K562 (cell line): ENCODE measurements at regions not wholly inside any gene's neighbourhood (a gene's known extent, or its start where the extent isn't known, plus 50 kb on each side); places are given as distances from the start of the nearest gene placed in this dataset.

Source experiments
- ATAC-seq: fragments of 200-7000 bp; cut with Tn5 transposase; 3 replicates; pipeline ENCODE4 v1.9.1; 2020; ENCODE audit warnings: moderate library complexity
- BruUV-seq: library from RNA; stranded (reverse); fragments of 400-500 nt; replicated peaks from 2 replicates; lab custom pipeline; 2021; lab: Mats Ljungman, UMichigan
- CTCF ChIA-PET: fragments of 300-600 bp; formaldehyde crosslinking; extraction: SDS; loops from one replicate; lab custom pipeline; 2021; ENCODE audit warnings: low intra/inter-chr PET ratio; lab: Yijun Ruan, JAX
- POLR2A ChIA-PET: fragments of 300-600, 350-650 bp; sonication (Branson Sonifier 250); formaldehyde crosslinking; extraction: SDS; loops from one replicate; lab custom pipeline; 2021; ENCODE audit warnings: antibody characterized with exemption, inconsistent platforms; lab: Yijun Ruan, JAX
- DNase-seq, 4 experiments: peaks; one replicate each; pipeline versions ENCODE4 v3.0.0 to v3.0.0-alpha.2; 2011 to 2018; ENCODE audit warnings: low spot score in 3 of 4, mixed read lengths in 3 of 4; ENCODE audit errors: extremely low read depth in 1 of 4
- FAIRE-seq: peaks from 2 replicates; lab custom pipeline; 2011; peaks lifted over from hg19 to GRCh38; lab: Jason Lieb, UNC
- H2AFZ ChIP-seq: 2 replicates; pipeline ENCODE4 v1.6.0; 2011; ENCODE audit warnings: low read depth, low read length, control low read depth, inconsistent platforms
- H3K27ac ChIP-seq: fragments of 200-600 bp; 3 replicates; pipeline ENCODE4 v1.8.0; 2011; ENCODE audit warnings: low read depth, mild to moderate bottlenecking, control low read depth, inconsistent platforms, low read length, moderate library complexity, mixed read lengths; ENCODE audit errors: extremely low read depth
- H3K27me3 ChIP-seq, 2 experiments: fragments of 300-600 bp in 1 of 2; 2 replicates in 1 of 2; 3 replicates in 1 of 2; pipeline versions ENCODE4 v1.6.0 to v1.8.0; 2011; ENCODE audit warnings: inconsistent platforms in 2 of 2, low read length in 2 of 2, mild to moderate bottlenecking in 1 of 2, mixed read lengths in 1 of 2, moderate library complexity in 1 of 2; ENCODE audit not compliant: control insufficient read depth in 2 of 2, insufficient read depth in 2 of 2
- H3K36me3 ChIP-seq: fragments of 300-600 bp; 3 replicates; pipeline ENCODE4 v1.8.0; 2011; ENCODE audit warnings: mild to moderate bottlenecking, low read length, inconsistent platforms; ENCODE audit not compliant: control insufficient read depth, insufficient read depth
- H3K4me1 ChIP-seq, 2 experiments: fragments of 200-600 bp in 1 of 2; replicated peaks in 1 of 2; 2 replicates in 1 of 2; 3 replicates in 1 of 2; pipeline versions ENCODE4 v1.5.1 to v1.8.0; 2011; ENCODE audit warnings: inconsistent platforms in 2 of 2, low read length in 2 of 2, mild to moderate bottlenecking in 1 of 2, mixed read lengths in 1 of 2, moderate library complexity in 1 of 2; ENCODE audit not compliant: control insufficient read depth in 2 of 2, insufficient read depth in 2 of 2
- H3K4me2 ChIP-seq: 2 replicates; pipeline ENCODE4 v1.6.1; 2011; ENCODE audit warnings: low read length, control low read depth, inconsistent platforms, mixed read lengths; ENCODE audit not compliant: insufficient read depth
- H3K4me3 ChIP-seq: fragments of 200-600 bp; sonication (generic), shearing (Covaris generic); 2 replicates; pipeline ENCODE4 v1.5.1; 2016; ENCODE audit warnings: control low read depth, inconsistent platforms
- H3K79me2 ChIP-seq: fragments of 200-600 bp; 3 replicates; pipeline ENCODE4 v1.8.0; 2011; ENCODE audit warnings: low read length, inconsistent platforms; ENCODE audit not compliant: control insufficient read depth, insufficient read depth
- H3K9ac ChIP-seq, 2 experiments: 2 replicates each; pipeline versions ENCODE4 v1.6.0 to v1.6.1; 2011; ENCODE audit warnings: low read depth in 2 of 2, low read length in 2 of 2, control low read depth in 1 of 2, inconsistent platforms in 1 of 2, mild to moderate bottlenecking in 1 of 2, mixed read lengths in 1 of 2; ENCODE audit not compliant: insufficient read depth in 1 of 2
- H3K9me1 ChIP-seq: one replicate; pipeline ENCODE4 v1.6.0; 2011; ENCODE audit warnings: inconsistent platforms, mild to moderate bottlenecking, low read length, moderate library complexity; ENCODE audit not compliant: control insufficient read depth, insufficient read depth
- H3K9me3 ChIP-seq: replicated peaks from 2 replicates; pipeline ENCODE4 v1.5.1; 2011; ENCODE audit warnings: low read depth, low read length, inconsistent platforms; ENCODE audit not compliant: control insufficient read depth, insufficient read depth
- H4K20me1 ChIP-seq: replicated peaks from 2 replicates; pipeline ENCODE4 v1.6.1; 2011; ENCODE audit warnings: low read length, inconsistent platforms, mixed read lengths; ENCODE audit not compliant: control insufficient read depth, insufficient read depth
- CBX5 ChIP-seq: IDR thresholded peaks from 2 replicates; pipeline ENCODE4 v1.6.1; 2014; ENCODE audit warnings: low read depth, borderline replicate concordance
- CCNT2 ChIP-seq: IDR thresholded peaks from 2 replicates; pipeline ENCODE4 v1.6.1; 2011; ENCODE audit warnings: borderline replicate concordance, low read depth, mild to moderate bottlenecking, moderate library complexity, mixed read lengths, low read length; ENCODE audit not compliant: insufficient read length; ENCODE audit errors: extremely low read depth
- NKRF ChIP-seq: fragments of 450-650 bp; IDR thresholded peaks from 2 replicates; pipeline ENCODE4 v1.6.1; 2016; ENCODE audit warnings: borderline replicate concordance
- POLR2AphosphoS2 ChIP-seq: IDR thresholded peaks from 2 replicates; pipeline ENCODE4 v1.6.1; 2012; ENCODE audit warnings: low read length, improper control_type of control experiment
- RBM14 ChIP-seq: fragments of 200-400 bp; formaldehyde crosslinking; IDR thresholded peaks from 2 replicates; pipeline ENCODE4 v1.6.1; 2018; ENCODE audit warnings: low read depth, mild to moderate bottlenecking, low read length, moderate library complexity, borderline replicate concordance; ENCODE audit not compliant: insufficient read depth
- WGBS: fragments of 100-300 bp; shearing (Covaris generic); methylation state at CpG from one replicate; pipeline ENCODE4 v1.1.6; 2016; ENCODE audit warnings: low coverage, mixed read lengths; ENCODE audit not compliant: insufficient coverage; ENCODE audit errors: missing lambda C conversion rate; 5-methylcytosine and 5-hydroxymethylcytosine counted together
- in situ Hi-C: fragments of 300-500 bp; cut with MboI; formaldehyde crosslinking; loops from 4 replicates; pipeline ENCODE4 v1.15.0; 2018; ENCODE audit warnings: inconsistent platforms, mixed read lengths
- intact Hi-C: fragments of 100-400 bp; cut with micrococcal nuclease; formaldehyde crosslinking; loops from 2 replicates; pipeline ENCODE4 v1.14.2; 2022

- Histone ChIP-seq H3K36me3 (no peaks in the 10 kb centered on the region), H3K27me3 (no peaks in the 10 kb centered on the region), H3K27ac (no peak overlapping the region), H4K20me1 (no peaks in the 10 kb centered on the region), H2AFZ (no peak overlapping the region), H3K9me3 (no peaks in the 10 kb centered on the region), H3K9ac (no peak overlapping the region), H3K4me1 (no peaks in the 10 kb centered on the region), H3K4me3 (no peak overlapping the region), H3K9me1 (no peaks in the 10 kb centered on the region), H3K4me2 (no peak overlapping the region), H3K79me2 (no peaks in the 10 kb centered on the region)
- ChIA-PET POLR2A (no interaction called here), CTCF (no interaction called here)
- intact Hi-C loops (no loop called here), in situ Hi-C loops (no loop called here)
- FAIRE-seq: no peak
- WGBS: 0% methylated on average over 1 of the region's 1 CpG
- no peak for TF ChIP-seq POLR2AphosphoS2
- no peak for TF ChIP-seq NKRF
- no peak for TF ChIP-seq CCNT2
- TF ChIP-seq RBM14: no peak
- no peak for TF ChIP-seq CBX5
- no TSS peak for BruUV-seq
- no peak for DNase-seq
- no peak for ATAC-seq
Observed at GRCh38 chrX:148156986-148157385, 175.8 kb downstream of the FMR1NB start.
